ENCODE measurements at regions not wholly inside any gene's neighbourhood (a gene's known extent, or its start where the extent isn't known, plus 50 kb on each side); places are given as distances from the start of the nearest gene placed in this dataset.
"Not testable (repeated sequence)": the region's sequence is repeated elsewhere in the genome, so short reads cannot be mapped to it uniquely, and the experiment has no call there.

DNA sequence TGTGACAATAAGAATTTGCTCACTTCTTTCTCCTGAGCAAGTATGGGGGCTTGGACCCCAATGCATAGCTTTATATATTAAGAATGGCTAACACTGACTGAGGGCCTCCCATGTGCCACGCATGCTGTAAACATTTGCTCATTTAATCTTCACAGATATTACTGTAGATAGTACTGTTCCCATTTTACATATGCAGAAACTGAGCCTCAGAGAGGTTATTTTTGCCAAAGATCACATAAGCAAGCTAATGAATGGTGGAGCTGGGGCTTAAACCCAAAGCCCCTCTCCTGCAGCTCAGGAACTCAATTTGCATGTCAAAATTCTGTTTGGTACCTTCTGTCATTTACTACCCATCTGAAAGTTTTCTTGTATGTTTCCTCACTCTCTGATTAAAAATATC, 163.5 kb upstream of the NFIA start:
- H3K27me3 Mint-ChIP-seq = no peaks in the 10 kb centered on the region
- H3K36me3 Mint-ChIP-seq = no peaks in the 10 kb centered on the region
- no peaks in the 10 kb centered on the region for H3K4me1 Mint-ChIP-seq (ENCODE audit: low read depth)
- no peak overlapping the region for H3K4me3 Mint-ChIP-seq
- no peak overlapping the region for H3K27ac Mint-ChIP-seq
- no peaks in the 10 kb centered on the region for H3K9me3 Mint-ChIP-seq (ENCODE audit: low read depth)

DNA sequence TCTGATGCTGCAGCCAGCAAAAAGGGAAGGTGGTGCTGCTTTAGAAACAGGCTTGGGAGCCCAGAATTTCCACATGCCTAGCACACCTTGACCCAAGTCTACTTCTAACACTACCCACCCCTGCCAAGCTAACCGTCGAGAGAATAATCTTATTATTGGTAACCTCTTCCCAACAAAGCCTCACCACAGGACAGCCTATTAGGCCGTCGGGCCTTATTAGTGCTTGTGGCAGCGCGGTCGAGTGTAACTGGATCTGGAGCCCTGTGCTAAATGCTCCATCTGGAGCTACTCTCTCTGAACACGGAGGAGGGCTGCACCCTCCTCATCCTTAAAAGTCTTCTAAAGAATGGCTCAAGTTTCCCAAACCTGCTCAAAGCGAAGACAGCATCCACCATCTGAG, 165.5 kb upstream of the NFIA start:
- no peaks in the 10 kb centered on the region for H3K36me3 Mint-ChIP-seq
- H3K4me3 Mint-ChIP-seq = no peak overlapping the region
- H3K27me3 Mint-ChIP-seq = peaks cover 4% of the 10 kb centered on the region
- H3K27ac Mint-ChIP-seq = no peak overlapping the region
- no peaks in the 10 kb centered on the region for H3K9me3 Mint-ChIP-seq (ENCODE audit: low read depth)
- H3K4me1 Mint-ChIP-seq (ENCODE audit: low read depth) = no peaks in the 10 kb centered on the region

DNA sequence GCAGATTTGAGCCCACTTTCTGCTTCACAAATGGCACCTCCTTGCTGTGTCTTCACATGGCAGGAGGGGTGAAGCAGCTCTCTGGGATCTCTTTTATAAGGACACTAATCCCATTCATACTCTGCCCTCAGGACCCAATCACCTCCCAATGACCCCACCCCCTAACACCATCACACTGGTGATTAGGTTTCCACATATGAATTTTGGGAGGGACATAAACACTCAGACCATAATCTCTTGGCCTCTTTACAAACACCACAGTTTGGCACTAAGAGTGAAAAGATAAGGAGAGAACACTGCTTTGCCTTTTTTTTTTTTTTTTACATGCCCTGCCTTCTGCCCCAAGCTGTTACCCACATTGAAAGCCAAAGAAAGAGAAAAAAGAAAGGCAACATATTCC, 166.2 kb upstream of the NFIA start:
- Mint-ChIP-seq H3K9me3 (ENCODE audit: low read depth) (no peaks in the 10 kb centered on the region), H3K27ac (no peak overlapping the region), H3K4me1 (ENCODE audit: low read depth) (no peaks in the 10 kb centered on the region), H3K36me3 (no peaks in the 10 kb centered on the region), H3K4me3 (no peak overlapping the region), H3K27me3 (peaks cover 4% of the 10 kb centered on the region)

- no peaks in the 10 kb centered on the region for H3K4me1 Mint-ChIP-seq (ENCODE audit: low read depth)
- H3K27me3 Mint-ChIP-seq = peaks cover 4% of the 10 kb centered on the region
- H3K36me3 Mint-ChIP-seq = no peaks in the 10 kb centered on the region
- H3K9me3 Mint-ChIP-seq (ENCODE audit: low read depth) = no peaks in the 10 kb centered on the region
- H3K27ac Mint-ChIP-seq = no peak overlapping the region
- H3K4me3 Mint-ChIP-seq = no peak overlapping the region
Measured at GRCh38 chr1:60915441-60915840, 166.9 kb upstream of the NFIA start.

DNA sequence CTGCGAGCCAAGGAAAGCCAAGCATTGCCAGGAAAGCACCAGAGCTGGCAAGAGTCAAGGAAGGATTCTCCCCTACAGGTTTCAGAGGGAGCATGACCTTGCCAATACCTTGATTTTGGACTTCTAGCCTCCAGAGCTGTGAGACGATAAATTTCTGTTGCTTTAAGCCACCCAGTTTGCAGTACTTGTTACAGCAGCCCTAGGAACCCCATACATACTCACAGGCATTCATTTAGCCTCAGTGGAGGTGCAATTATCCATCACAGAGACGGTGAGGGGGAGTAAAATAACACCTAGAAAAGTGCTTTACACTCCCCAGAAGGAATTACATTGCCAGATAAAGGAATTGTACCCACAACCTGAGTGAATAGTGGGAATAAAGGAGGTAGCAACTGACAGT, 167.4 kb upstream of the NFIA start:
- Mint-ChIP-seq H3K27me3 (peaks cover 4% of the 10 kb centered on the region), H3K4me1 (ENCODE audit: low read depth) (no peaks in the 10 kb centered on the region), H3K9me3 (ENCODE audit: low read depth) (no peaks in the 10 kb centered on the region), H3K36me3 (no peaks in the 10 kb centered on the region), H3K4me3 (no peak overlapping the region), H3K27ac (no peak overlapping the region)

DNA sequence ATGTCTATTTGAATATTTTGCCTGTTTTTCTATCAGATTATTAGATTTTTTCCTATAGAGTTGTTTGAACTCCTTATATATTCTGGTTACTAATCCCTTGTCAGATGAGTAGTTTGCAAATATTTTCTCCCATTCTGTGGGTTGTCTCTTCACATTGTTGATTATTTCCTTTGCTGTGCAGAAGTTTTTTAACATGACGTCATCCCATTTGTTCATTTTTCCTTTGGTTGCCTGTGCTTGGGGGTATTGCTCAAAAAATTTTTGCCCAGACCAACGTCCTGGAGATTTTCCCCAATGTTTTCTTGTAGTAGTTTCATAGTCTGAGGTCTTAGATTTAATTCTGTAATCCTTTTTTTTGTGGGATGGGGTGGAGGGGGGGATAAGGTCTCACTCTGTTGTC, 168.7 kb upstream of the NFIA start:
- not testable (repeated sequence) for H3K4me1 Mint-ChIP-seq (ENCODE audit: low read depth); H3K4me3 Mint-ChIP-seq; H3K9me3 Mint-ChIP-seq (ENCODE audit: low read depth); H3K36me3 Mint-ChIP-seq; H3K27me3 Mint-ChIP-seq; H3K27ac Mint-ChIP-seq

- H3K9me3 Mint-ChIP-seq (ENCODE audit: low read depth) = no peaks in the 10 kb centered on the region
- H3K27me3 Mint-ChIP-seq = peaks cover 4% of the 10 kb centered on the region
- no peak overlapping the region for H3K4me3 Mint-ChIP-seq
- no peak overlapping the region for H3K27ac Mint-ChIP-seq
- no peaks in the 10 kb centered on the region for H3K4me1 Mint-ChIP-seq (ENCODE audit: low read depth)
- no peaks in the 10 kb centered on the region for H3K36me3 Mint-ChIP-seq
Measured at GRCh38 chr1:60913039-60913438, 169.3 kb upstream of the NFIA start.

GRCh38 chr1:60911966-60912697, 170.2 kb upstream of the NFIA start:
- Mint-ChIP-seq H3K4me1 (ENCODE audit: low read depth) (no peaks in the 10 kb centered on the region), H3K27me3 (peaks cover 4% of the 10 kb centered on the region), H3K9me3 (ENCODE audit: low read depth) (no peaks in the 10 kb centered on the region), H3K27ac (no peak overlapping the region), H3K4me3 (no peak overlapping the region), H3K36me3 (no peaks in the 10 kb centered on the region)

DNA sequence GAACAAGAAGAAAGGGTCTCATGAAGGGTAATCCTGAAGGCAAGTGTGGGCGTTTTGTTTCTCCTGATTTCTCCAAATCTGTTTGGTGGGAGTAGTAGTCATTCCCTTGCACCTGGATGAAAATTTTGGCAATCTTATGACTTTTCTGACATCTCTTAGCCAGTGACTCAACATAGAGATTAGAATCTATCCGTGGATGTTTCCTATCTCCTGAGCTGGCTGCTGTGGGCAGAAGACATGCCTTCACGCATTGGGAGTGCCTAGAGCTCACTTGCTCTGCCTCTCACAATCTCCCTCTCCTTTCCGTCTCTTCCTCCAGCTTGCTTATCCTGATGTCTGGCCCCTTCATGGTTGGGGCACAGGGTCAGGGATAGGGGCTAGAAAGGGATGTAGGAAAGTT, 174.2 kb upstream of the NFIA start:
- H3K9me3 Mint-ChIP-seq (ENCODE audit: low read depth) = no peaks in the 10 kb centered on the region
- no peaks in the 10 kb centered on the region for H3K36me3 Mint-ChIP-seq
- H3K27ac Mint-ChIP-seq = no peak overlapping the region
- H3K27me3 Mint-ChIP-seq = no peaks in the 10 kb centered on the region
- H3K4me1 Mint-ChIP-seq (ENCODE audit: low read depth) = no peaks in the 10 kb centered on the region
- H3K4me3 Mint-ChIP-seq = no peak overlapping the region

DNA sequence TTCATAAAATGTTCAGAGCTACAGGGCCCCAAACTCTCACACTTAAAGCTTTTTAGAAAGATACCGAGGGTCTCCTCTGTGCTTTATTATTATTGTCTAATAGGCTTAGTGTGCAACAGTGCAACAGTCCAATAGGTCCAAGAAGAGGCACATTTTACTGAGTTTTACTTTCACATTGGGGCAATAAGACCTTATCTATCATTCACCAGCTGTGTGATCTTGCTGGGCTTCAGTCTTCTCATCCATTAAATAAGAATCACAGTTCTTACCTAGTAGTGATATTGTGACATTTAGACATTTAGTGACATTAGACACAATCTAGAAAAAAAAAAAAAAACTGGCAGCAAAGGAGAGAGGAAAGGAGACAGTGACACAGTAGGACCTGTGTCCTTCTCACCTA, 175.8 kb upstream of the NFIA start:
- no peak overlapping the region for H3K27ac Mint-ChIP-seq
- no peaks in the 10 kb centered on the region for H3K36me3 Mint-ChIP-seq
- no peaks in the 10 kb centered on the region for H3K27me3 Mint-ChIP-seq

DNA sequence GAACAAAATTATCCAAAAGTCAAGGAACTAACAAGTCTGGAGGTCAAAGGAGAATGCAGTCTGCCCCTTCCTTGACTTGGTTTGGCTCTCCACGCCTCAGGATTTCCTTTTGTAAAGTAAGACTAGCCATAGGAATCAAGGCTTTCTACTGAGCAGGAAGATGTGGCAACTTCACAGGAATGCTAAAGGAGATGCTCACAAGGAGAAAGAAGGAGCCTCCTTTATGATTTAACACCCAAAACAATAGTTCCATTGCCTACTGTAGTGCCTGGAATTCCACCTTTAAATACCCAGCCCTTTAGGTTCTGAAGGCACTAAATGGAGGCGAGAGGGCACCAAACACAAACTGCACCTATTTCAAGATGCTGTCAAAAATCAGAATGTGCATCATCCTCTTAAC, 176.3 kb upstream of the NFIA start:
- Mint-ChIP-seq H3K4me1 (ENCODE audit: low read depth) (no peaks in the 10 kb centered on the region), H3K36me3 (no peaks in the 10 kb centered on the region), H3K9me3 (ENCODE audit: low read depth) (no peaks in the 10 kb centered on the region), H3K4me3 (no peak overlapping the region), H3K27me3 (no peaks in the 10 kb centered on the region), H3K27ac (no peak overlapping the region)

More for the DNA sequence above, 175.8 kb upstream of the NFIA start:
- Mint-ChIP-seq H3K4me1 (ENCODE audit: low read depth) (no peaks in the 10 kb centered on the region), H3K4me3 (no peak overlapping the region), H3K9me3 (ENCODE audit: low read depth) (no peaks in the 10 kb centered on the region)

DNA sequence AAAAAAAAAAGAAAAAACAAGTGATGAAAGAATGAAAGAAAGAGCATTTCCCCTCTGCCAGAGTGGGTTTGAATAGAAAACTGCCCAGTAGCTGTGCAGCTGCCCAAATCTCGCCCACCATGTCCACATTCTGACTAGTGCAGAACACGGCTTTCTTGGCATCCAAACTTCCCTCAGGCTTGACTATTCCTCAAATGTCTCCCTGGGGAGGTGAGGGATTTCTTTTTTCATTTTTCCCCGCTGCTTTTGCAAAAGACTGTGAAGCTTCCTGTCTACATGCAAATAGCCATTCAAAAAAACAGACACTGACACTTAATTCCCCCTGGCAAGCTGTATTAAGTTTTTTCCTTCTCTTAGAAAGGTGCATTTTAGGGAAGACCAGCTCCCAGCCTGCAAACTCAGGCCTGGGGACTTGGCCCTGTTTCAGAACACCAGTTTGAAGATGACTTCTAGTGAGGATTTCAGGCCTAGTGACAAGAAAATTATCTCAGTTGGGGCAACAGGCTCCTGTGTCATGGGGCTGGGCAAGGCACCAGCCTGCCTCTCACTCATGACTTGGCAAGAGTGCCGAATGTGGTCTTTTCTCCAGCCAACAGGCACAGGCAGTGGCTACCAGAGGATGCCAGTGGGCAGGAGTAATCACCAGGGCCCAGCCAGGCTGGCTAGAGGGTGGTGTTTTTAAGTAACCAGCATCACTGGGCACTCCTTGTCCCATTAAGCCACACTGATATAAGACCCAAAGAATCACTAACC, 178.1 kb upstream of the NFIA start:
- H3K27me3 Mint-ChIP-seq = no peaks in the 10 kb centered on the region
- no peaks in the 10 kb centered on the region for H3K9me3 Mint-ChIP-seq (ENCODE audit: low read depth)
- H3K36me3 Mint-ChIP-seq = no peaks in the 10 kb centered on the region
- no peaks in the 10 kb centered on the region for H3K4me1 Mint-ChIP-seq (ENCODE audit: low read depth)
- H3K27ac Mint-ChIP-seq = no peak overlapping the region
- no peak overlapping the region for H3K4me3 Mint-ChIP-seq

DNA sequence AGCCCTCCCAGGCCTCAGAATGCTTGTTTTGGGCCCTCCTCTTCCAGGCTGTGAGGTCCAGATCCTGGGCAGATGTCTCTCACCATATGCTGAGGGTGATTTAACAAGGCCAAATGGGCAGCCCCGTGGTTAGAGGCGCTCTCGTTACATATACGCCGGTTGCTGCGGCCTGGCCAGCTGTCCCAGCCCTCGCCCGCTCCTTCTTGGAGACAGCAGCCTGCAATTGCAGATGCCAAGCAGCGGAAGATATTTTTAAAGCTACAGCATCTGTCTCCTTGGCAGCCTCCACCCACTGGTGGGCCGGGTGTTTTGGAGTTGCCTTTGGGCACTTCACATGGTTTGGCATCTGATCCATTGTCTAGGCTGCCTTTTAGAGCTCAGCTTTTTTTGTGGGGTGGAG, 178.8 kb upstream of the NFIA start:
- no peaks in the 10 kb centered on the region for H3K36me3 Mint-ChIP-seq
- no peak overlapping the region for H3K4me3 Mint-ChIP-seq
- no peaks in the 10 kb centered on the region for H3K4me1 Mint-ChIP-seq (ENCODE audit: low read depth)
- H3K9me3 Mint-ChIP-seq (ENCODE audit: low read depth) = no peaks in the 10 kb centered on the region
- no peaks in the 10 kb centered on the region for H3K27me3 Mint-ChIP-seq
- H3K27ac Mint-ChIP-seq = no peak overlapping the region

DNA sequence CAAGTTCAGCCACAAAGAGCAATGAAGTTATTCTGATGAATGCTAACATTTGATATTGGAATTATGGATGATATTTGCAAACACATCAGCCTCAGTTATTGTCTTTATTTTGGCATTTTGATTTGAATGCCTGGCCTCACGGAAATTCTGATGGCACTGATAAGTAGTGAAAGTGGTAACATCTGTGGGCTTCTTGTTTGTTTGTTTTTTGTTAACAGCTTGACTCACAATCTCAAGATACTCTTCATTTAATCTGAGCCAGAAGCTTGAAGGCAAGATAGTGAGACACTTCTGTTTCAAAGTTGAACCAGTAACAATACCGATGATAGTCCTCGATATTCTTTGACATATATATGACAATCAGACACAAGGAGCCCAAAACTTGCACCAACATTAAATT, 182.9 kb upstream of the NFIA start:
- Mint-ChIP-seq H3K36me3 (no peaks in the 10 kb centered on the region), H3K9me3 (ENCODE audit: low read depth) (no peaks in the 10 kb centered on the region), H3K27ac (no peak overlapping the region), H3K4me3 (no peak overlapping the region), H3K4me1 (ENCODE audit: low read depth) (no peaks in the 10 kb centered on the region), H3K27me3 (peaks cover 3% of the 10 kb centered on the region)

GRCh38 chr1:60898987-60899386, 183.4 kb upstream of the NFIA start:
- Mint-ChIP-seq H3K36me3 (no peaks in the 10 kb centered on the region), H3K4me3 (no peak overlapping the region), H3K27ac (no peak overlapping the region), H3K9me3 (ENCODE audit: low read depth) (no peaks in the 10 kb centered on the region), H3K27me3 (peaks cover 3% of the 10 kb centered on the region), H3K4me1 (ENCODE audit: low read depth) (no peaks in the 10 kb centered on the region)

DNA sequence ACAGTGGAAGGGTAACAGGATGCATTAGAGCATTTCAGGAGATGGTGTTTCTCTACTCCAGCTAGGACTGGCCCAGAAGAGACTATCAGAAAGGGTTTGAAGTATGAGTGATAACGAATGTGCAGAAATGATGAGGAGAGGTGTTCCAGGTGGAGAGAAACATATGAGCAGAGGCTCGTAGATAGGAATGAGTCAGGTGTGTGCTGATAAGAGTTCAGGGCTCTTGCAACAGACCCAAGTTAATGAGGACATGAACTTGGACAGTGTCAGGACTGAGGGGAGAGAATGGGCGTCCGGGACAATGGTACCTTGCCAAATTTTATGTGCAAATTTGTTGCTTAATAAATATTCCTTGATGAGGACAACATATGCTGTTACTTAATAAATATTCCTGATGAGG, 183.9 kb upstream of the NFIA start:
- H3K4me1 Mint-ChIP-seq (ENCODE audit: low read depth) = no peaks in the 10 kb centered on the region
- H3K27ac Mint-ChIP-seq = no peak overlapping the region
- peaks cover 3% of the 10 kb centered on the region for H3K27me3 Mint-ChIP-seq
- H3K36me3 Mint-ChIP-seq = no peaks in the 10 kb centered on the region
- no peaks in the 10 kb centered on the region for H3K9me3 Mint-ChIP-seq (ENCODE audit: low read depth)
- H3K4me3 Mint-ChIP-seq = no peak overlapping the region

Data from activated naive CD8-positive, alpha-beta T cell (primary cell).